ENCODE measurements at regions not wholly inside any gene's neighbourhood (a gene's known extent, or its start where the extent isn't known, plus 50 kb on each side); places are given as distances from the start of the nearest gene placed in this dataset.

- Histone ChIP-seq H3K36me3 (no peaks in the 10 kb centered on the region), H3K9me3 (no peaks in the 10 kb centered on the region), H3K27me3 (peaks cover 0 to 26% of the 10 kb centered on the region in 2 donors), H3K4me3 (no peak overlapping the region), H3K27ac (no peak overlapping the region), H3K4me1 (no peaks in the 10 kb centered on the region)
- ATAC-seq (no peak), DNase-seq (peak in 1 of 4 donors; percentile 39)
- no peak for TF ChIP-seq CTCF (IDR thresholded peaks at IDR 0.05)
- intact Hi-C loops (cut with DNase I) = no loop called here
Measured at GRCh38 chr13:111875915-111876314, 191.0 kb upstream of the SOX1 start.

- ATAC-seq = no peak
- no peaks in the 10 kb centered on the region for H3K36me3 ChIP-seq
- H3K27ac ChIP-seq = no peak overlapping the region
- DNase-seq = peak in 1 of 4 donors; percentile 37
- H3K9me3 ChIP-seq = no peaks in the 10 kb centered on the region
- intact Hi-C loops (cut with DNase I) = no loop called here
- no peak for TF ChIP-seq CTCF (IDR thresholded peaks at IDR 0.05)
- H3K4me3 ChIP-seq = no peak overlapping the region
- H3K27me3 ChIP-seq = peaks cover 0 to 25% of the 10 kb centered on the region in 2 donors
- H3K4me1 ChIP-seq = no peaks in the 10 kb centered on the region
Measured at GRCh38 chr13:111876506-111876905, 190.4 kb upstream of the SOX1 start.

- intact Hi-C loops (cut with DNase I) = no loop called here
Measured at GRCh38 chr13:111877906-111878305, 189.0 kb upstream of the SOX1 start.

GRCh38 chr13:111879719-111880118 is 187.2 kb upstream of the SOX1 start:
- TF ChIP-seq CTCF (IDR thresholded peaks at IDR 0.05) = no peak
- H3K27ac ChIP-seq = no peak overlapping the region

More at GRCh38 chr13:111877906-111878305, 189.0 kb upstream of the SOX1 start:
- H3K27me3 ChIP-seq = peaks cover 0 to 13% of the 10 kb centered on the region in 2 donors
- H3K27ac ChIP-seq = no peak overlapping the region
- DNase-seq = peak in 1 of 4 donors; percentile 14
- H3K36me3 ChIP-seq = no peaks in the 10 kb centered on the region
- H3K9me3 ChIP-seq = no peaks in the 10 kb centered on the region
- no peak for TF ChIP-seq CTCF (IDR thresholded peaks at IDR 0.05)
- no peak overlapping the region for H3K4me3 ChIP-seq
- H3K4me1 ChIP-seq = no peaks in the 10 kb centered on the region
- no peak for ATAC-seq

GRCh38 chr13:111880185-111880584 is 186.8 kb upstream of the SOX1 start:
- Histone ChIP-seq H3K4me1 (no peaks in the 10 kb centered on the region), H3K27me3 (peaks cover 0 to 13% of the 10 kb centered on the region in 2 donors), H3K9me3 (no peaks in the 10 kb centered on the region), H3K36me3 (no peaks in the 10 kb centered on the region), H3K4me3 (no peak overlapping the region), H3K27ac (no peak overlapping the region)
- no peak for ATAC-seq
- TF ChIP-seq CTCF (IDR thresholded peaks at IDR 0.05) = no peak
- DNase-seq = no peak
- intact Hi-C loops (cut with DNase I) = no loop called here

More at GRCh38 chr13:111879719-111880118, 187.2 kb upstream of the SOX1 start:
- no peak for DNase-seq
- H3K27me3 ChIP-seq = peaks cover 0 to 13% of the 10 kb centered on the region in 2 donors
- intact Hi-C loops (cut with DNase I) = no loop called here
- no peak for ATAC-seq
- no peaks in the 10 kb centered on the region for H3K9me3 ChIP-seq
- no peaks in the 10 kb centered on the region for H3K4me1 ChIP-seq
- H3K36me3 ChIP-seq = no peaks in the 10 kb centered on the region
- no peak overlapping the region for H3K4me3 ChIP-seq
